COLO668 (cell line): ENCODE measurements at regions not wholly inside any gene's neighbourhood (a gene's known extent, or its start where the extent isn't known, plus 50 kb on each side); places are given as distances from the start of the nearest gene placed in this dataset.
"Not testable (repeated sequence)": the region's sequence is repeated elsewhere in the genome, so short reads cannot be mapped to it uniquely, and the experiment has no call there.

Source experiments
- DNase-seq: peaks from one replicate; lab custom pipeline; 2025; ENCODE audit not compliant: unreplicated experiment; lab: John Stamatoyannopoulos, UW

DNA sequence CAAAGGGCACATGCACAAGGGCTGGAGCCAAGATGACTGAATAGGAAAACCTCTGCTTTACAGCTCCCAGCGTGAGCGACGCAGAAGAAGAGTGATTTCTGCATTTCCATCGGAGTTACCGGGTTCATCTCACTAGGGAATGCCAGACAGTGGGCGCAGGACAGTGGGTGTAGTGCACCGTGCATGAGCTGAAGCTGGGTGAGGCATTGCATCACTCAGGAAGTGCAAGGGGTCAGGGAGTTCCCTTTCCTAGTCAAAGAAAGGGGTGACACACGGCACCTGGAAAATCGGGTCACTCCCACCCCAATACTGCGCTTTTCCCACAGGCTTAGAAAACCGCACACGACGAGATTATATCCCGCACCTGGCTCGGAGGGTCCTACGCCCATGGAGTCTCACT lies 64.5 kb upstream of the HTR1E start:
- not testable (repeated sequence) for DNase-seq

DNA sequence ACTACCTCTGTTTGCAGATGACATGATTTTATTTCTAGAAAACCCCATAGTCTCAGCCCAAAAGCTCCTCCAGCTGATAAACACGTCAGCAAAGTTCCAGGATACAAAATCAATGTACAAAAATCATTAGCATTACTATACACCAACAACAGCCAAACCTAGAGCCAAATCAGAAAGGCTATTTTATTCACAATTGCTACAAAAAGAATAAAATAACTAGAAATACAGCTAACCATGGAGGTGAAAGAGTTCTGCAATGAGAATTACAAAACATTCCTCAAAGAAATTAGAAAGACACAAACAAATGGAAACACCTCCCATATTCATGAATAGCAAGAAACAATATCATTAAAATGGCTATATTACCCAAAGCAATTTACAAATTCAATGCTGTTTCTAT lies 65.6 kb upstream of the HTR1E start:
- no peak for DNase-seq

DNA sequence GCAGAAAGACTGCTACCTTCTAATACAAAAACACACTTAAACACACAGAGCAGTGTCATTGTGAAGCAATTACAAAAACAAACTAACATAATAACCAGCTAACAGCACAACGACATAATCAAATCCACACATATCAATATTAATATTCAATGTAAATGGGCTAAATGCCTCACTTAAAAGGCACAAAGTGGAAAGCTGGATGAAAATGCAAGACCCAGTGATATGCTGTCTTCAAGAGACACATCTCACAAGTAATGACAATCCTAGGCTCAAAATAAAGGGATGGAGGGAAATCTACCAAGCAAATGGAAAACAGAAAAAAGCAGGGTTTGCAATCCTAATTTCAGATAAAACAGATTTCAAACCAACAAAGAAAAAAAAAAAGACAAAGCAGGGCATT lies 67.8 kb upstream of the HTR1E start:
- no peak for DNase-seq

DNA sequence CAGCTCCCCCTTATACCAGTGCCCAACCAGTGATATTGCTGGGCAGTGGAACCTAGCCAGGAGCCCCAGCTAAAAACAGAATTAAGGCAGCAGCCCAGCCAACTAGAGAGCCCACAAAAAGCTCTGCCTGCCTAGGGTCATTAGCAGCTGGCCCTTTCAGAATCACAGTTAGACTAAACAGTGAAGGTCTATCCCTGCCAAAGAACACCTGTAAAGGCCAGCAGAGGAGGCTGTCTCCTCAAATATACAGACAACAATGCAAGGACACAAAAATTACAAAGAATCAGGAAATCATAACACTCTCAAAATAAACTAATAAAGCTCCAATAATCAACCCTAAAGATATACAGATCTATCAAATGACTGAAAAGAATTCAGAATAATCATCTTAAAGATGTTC lies 77.8 kb upstream of the HTR1E start:
- no peak for DNase-seq

DNA sequence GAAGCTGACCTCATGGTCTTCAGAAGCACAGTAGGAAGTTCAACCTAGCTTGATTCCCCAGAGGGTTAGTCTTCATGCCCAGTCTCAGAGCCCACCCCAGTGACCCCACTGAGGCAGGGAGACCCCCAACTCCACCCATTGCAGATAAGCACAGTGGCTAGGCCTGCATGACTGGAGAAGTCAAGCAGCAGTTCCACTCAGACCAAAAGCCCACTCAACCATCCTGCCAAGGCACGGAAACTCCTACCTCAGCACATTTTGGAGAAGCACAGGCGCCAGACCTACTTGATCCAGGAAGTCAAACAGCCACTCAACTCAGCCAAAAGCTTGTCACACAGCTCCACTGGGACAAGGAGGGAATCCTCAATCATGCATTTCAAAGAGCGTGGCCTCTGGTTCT lies 78.4 kb upstream of the HTR1E start:
- no peak for DNase-seq

DNA sequence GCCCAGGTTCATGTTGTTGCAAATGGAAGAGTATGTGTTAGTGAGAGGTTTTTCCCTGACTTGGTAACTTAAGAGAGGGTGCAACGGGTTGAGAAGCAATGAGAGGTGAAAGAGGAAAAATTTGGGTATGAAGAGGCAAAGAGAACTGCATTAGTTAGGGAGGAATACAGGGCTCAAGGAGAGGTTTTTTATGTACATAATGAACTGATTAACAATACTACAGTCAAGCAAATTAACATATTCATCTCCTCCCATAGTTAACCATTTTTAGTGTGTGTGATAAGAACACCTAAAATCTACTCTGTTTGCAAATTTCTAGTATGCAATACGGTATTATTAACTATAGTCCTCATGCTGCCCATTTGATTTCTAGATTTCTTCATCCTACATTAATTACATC lies 79.5 kb upstream of the HTR1E start:
- DNase-seq: no peak

DNA sequence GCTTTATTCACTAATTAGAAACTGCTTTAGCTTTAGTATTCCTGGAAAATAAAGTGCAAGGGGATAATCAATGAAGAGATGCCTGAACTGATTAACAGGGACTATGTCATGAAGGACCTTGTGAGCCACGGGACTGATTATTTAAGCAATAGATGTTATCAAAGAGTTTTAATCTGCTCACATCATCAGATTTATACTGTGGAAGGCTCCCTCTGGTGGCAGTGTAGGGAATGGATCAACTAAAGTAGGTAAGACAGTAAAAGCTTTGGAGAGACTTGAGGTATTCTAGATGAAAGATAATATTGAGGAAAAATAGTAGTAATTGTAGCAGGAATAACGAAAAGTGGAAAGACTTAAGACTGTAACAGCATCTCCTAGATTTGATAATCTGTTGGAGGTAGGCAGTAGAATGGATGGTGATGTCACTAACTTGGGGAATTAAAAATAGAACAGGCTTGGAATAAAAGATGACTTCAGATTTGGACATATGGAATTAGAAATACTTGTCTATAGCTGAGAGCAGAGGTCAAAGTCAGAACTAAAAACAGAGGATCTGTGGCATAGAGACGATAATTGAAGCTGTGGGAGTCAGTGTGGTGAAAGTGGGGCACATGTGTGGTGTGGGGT lies 80.3 kb upstream of the HTR1E start:
- peak; percentile 19 for DNase-seq

DNA sequence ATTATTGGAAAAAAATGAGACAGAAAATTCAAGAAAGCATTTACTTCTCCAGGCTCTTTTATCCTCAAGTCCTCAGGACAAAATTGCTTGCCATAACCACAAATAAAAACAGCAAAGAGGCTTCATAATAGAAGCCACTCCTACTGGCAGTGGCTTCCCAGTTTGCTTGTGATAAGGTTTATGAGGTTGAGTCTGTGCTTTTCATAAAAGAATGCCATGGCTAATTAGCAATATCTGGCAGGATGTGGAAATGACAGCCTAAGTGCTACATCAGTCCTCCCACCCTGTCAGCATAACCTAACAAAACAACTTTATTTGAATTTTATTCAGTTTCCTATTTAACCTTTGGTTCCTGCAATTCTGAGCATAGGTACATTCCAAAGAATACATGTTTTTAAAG lies 80.9 kb upstream of the HTR1E start:
- no peak for DNase-seq

DNA sequence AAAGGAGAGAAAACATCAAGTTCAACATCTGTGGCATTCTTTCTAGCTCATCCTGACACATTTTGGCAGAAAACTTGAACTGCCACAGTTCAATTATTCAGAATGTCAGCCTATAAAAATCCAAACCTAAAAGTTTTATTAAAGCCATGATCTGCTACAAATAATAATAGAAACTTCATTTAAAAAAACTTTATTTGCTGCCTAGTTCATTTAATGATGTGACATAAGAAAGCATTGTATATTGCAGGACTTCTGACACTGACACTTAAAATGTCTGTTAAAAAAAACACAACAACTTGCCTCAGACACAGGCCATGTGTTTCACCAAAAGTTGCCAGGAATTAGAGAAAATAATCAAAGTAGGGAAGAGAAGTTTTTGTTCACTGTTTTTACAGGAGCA lies 88.3 kb upstream of the HTR1E start:
- no peak for DNase-seq

DNA sequence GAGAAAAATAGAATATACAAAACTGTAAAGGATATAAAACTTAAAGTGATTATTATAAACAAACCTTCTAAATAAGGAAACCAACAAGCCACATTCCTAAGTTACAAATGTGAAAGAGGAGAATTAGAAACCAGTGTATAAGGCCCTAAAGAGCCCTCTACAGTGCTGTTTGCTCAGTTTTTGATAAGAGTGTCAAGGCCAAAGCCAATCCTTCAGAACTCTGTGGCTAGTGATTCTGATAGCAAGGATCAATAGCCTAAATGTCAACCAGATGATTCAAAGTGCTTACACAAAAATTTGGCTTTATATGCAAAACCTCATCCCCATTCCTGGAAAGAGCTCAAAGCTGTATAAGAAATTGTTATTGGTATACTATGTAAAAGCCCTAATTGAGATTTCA lies 104.6 kb upstream of the HTR1E start:
- no peak for DNase-seq

DNA sequence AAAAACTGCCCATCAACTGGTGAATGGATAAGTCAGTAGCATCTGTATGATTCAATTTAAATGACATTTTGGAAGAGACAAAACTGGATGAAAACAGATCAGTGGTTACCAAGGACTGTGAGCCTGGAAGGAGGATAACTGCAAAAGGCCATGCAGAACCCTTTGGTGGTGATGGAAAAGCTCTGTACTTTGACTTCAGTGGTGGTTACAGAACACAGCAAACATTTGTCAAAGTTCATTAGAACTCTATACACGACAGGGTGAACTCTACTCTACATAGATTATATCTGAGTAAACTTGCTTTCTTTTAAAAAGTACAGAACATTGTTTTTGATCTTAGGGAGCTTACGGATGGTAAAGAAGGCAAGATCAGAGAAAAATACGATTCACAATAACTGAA lies 111.9 kb upstream of the HTR1E start:
- DNase-seq: no peak

DNA sequence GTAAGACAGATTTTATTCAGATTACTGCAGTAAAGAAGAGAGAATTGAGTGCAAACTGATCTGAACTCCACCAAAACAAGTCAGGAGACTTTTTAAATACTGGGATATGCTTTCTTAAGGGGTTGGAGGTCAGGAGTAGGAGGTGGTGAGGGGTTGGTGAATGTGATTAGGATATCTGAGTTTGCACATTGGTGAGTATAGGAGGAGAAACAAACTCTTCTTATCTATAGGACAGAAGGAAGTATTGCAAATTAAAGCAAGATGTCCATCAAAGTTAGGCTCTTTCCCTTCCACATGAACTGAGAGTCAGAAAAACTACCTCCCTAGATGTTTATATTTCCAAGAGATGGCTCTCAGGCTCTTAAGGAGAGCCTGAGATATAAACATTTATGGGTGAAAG lies 114.6 kb upstream of the HTR1E start:
- DNase-seq: no peak

DNA sequence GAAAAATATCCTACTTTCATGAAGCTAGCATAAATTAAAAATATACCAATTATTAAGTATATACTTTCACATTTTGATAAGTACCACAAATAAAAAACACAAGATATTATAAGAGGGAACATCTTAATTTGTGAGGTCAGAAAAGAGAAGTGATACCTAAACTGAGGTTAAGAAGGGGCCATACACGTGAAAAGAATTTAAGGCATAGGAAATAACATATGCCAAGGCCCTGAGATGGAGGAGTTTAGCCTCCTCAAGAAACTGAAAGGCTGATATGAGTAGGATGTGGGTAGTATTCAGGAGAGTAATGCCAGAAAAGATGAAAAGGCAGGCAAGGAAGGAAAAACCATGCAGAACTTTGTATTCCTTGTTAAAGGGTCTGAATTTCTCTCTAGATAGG lies 116.6 kb upstream of the HTR1E start:
- no peak for DNase-seq

DNA sequence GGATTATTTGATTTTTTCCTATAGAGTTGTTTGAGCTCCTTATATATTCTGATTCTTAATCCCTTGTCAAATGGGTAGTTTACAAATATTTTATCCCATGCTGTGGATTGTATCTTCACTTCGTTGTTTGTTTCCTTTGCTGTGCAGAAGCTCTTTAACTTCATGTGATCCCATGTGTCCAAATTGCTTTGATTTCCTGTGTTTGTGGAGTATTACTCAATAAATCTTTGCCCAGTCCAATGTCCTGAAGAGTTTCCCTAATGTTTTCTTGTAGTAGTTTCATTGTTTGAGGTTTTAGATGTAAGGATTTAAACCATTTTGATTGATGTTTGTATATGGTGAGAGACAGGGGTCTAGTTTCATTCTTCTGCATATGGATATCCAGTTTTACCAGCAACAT lies 143.7 kb upstream of the HTR1E start:
- DNase-seq: no peak

DNA sequence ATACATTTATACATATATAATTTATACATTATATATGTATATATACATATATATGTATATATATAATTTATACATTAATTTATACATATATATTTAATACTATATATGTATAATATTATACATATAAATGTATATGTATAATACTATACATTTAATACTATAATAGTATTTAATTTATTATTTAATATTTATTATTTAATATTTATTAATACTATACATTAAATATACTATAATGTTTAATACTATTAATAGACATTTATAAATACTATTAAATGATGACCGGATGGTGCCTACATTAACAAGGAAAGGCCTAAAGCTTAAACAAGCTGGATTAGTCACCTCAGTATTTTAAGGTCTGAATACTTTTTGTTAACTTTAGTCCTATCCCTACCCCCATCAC lies 145.9 kb upstream of the HTR1E start:
- DNase-seq: no peak

DNA sequence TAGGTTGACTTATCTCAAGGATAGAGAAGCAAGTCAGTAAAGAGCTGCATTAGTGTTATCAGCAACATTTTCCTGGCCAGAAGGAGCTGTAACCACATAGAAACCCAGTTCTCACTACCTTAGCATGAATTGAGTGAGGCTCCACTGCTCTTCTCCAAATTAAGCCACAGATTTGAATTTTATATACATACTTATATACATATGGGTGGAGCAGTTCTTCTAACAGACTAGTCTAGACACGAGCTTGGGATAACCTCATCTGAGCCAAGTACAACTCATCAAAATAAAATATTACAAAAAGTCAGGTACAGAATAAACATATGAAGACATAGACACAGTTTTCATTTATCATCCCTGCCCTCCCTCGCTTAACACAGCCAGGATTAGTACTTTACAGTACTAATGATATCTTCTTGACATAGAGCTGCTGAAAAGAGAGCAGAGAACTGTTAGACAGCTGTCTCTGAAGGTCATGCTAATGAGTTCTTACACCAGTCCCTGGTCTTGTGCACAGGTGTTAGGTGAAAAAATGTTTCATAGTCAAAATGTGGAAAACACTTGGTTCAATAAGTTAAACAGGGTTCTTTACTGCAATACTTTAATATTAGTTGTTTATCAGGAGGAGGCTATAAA lies 147.4 kb upstream of the HTR1E start:
- DNase-seq: no peak

DNA sequence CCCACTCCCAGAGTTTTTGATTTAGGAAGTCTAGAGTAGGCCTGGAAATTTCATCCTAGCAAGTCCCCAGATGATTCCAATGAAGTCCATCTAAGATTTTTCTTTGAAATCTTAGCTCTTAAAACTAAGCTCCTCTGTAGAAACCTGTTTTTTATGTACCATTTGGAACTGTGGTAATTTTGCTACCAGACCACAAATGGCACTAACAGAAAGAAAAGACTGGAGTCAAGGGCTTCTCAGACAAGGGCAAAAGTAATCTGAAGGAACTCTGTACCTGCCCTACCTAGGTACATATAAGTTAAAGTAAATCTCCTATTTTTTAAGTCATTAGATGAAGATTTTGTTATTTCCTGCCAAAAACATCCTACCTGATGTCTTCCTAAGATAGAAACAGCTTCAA lies 155.0 kb upstream of the HTR1E start:
- no peak for DNase-seq

DNA sequence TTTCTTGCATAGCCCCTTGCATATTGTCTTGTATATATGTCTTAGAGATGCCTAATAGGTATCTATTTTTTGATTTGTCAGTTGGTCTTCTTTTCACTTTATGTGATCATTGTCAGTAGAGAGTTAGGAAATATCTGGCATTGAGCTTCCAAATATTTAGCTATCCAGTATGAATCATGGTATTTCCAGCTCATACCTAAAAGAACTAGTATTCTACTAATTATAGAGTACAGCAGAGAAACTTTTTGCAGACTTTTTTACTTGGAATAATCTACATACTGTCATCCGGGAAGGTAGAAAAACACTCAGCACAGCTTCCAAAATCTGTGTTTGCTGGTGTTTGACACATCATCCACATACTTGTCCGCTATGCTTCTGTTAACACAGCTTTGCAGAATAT lies 156.4 kb upstream of the HTR1E start:
- DNase-seq: no peak

DNA sequence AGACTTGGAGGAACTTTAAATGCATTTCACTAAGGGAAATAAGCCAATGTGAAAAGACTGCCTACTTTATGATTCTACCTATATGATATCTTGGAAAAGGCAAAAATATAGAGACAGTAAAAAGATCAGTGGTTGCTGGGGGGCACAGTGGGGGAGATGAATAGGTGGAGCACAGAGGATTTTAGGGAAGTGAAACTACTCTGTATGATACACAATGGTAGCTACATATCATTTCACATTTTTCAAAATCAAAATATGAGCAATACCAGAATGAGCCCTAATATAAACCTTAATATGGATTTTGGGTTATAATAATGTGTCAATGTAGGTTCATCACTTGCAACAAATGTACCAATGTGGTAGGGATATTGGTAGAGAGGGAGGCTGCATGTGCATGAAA lies 161.4 kb upstream of the HTR1E start:
- no peak for DNase-seq

DNA sequence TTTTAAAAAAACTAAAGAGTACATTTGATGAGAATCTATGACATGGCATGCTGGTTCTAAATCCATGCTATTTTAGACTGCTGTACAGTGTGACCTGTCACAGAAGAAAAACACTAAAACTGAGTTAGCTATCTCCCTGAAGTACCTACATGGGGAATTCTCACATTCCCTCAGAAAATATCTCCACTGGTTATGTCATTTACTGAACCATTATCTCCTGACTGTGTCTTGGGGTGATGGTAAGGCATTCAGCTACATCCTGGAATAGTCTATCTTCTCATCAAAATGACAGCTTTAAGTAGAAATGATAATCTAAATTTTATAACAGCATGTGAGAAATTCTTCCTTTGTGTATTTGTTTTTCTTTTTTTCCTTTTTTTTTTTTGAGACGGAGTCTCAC lies 172.1 kb upstream of the HTR1E start:
- no peak for DNase-seq

DNA sequence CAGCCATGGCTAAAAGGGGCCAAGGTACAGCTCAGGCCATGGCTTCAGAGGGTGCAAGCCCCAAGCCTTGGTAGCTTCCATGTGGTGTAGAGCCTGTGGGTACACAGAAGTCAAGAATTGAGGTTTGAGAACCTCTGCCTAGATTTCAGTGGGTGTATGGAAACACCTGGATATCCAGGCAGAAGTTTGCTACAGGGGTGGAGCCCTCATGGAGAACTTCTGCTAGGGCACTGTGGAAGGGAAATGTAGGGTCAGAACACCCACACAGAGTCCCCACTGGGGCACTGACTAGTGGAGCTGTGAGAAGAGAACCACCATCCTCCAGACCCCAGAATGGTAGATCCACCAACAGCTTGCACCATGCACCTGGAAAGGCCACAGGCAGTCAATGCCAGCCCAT lies 177.4 kb upstream of the HTR1E start:
- DNase-seq: not testable (repeated sequence)

DNA sequence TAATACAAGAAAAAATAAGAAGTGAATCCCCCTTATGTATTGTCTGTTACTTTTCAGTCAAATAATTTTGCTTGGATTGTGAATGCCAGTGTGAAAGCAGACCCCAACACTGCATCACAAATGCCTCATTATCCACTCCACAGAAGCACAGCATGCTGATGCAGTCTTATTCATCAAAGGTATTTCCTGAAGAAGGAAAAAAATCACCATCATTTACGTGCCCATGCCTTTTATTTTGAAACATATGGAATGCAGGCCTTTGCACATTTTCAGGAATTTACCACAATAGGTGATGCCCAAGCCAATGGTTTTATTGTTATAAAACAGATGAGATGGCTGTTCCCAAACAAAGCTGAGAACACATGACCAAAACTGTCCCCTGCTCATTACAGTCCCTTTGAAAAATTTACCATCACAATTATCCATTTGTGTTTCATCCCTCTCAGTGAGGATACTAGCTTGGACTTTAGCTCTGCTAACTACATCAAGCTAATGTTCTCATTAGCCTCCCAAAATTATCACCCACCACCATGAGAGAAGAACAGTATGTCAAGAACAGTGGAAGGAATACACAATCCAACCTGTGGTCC lies 180.6 kb upstream of the HTR1E start:
- no peak for DNase-seq

DNA sequence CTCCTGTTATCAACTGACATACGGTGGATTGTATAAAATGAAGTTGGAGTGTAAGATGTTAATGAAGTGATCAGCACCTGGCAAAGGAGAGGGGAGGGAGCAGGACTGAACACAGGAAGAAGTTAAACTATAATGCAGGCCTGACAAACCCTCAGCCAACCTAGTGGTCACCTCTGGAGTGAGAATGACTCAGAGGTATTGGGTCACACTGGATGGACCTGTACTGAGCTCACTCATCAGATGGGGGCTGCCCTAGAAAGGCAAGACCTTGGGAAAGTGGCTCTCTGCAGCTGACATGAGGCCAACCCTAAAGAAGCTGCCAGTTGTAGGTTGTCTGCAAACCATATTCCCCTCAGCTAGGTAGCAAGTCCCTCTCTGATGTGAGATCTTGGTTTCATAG lies 193.3 kb upstream of the HTR1E start:
- no peak for DNase-seq
